GM12878 (cell line): ENCODE measurements at regions not wholly inside any gene's neighbourhood (a gene's known extent, or its start where the extent isn't known, plus 50 kb on each side); places are given as distances from the start of the nearest gene placed in this dataset.

Experiments used
- CTCF ChIP-seq, 3 experiments: IDR thresholded peaks in 2 of 3; conservative IDR thresholded peaks in 1 of 3; 2 replicates each; pipeline ENCODE4 v1.5.1; 2011; ENCODE audit warnings: low read depth in 3 of 3, low read length in 3 of 3, mild to moderate bottlenecking in 3 of 3, control low read depth in 2 of 3, moderate library complexity in 2 of 3, inconsistent platforms in 1 of 3, mixed read lengths in 1 of 3; ENCODE audit not compliant: control insufficient read depth in 2 of 3, insufficient read depth in 1 of 3; ENCODE audit errors: extremely low read depth in 1 of 3
- HDAC6 ChIP-seq: fragments of 200-600 bp; sonication (generic); IDR thresholded peaks from one replicate; pipeline ENCODE4 v1.8.0; 2017; ENCODE audit warnings: antibody characterized with exemption; ENCODE audit not compliant: unreplicated experiment
- POU2F2 ChIP-seq: IDR thresholded peaks from 3 replicates; pipeline ENCODE4 v1.6.1; 2011; ENCODE audit warnings: low read depth, mild to moderate bottlenecking, low read length, borderline replicate concordance
- RUNX3 ChIP-seq: IDR thresholded peaks from 2 replicates; pipeline ENCODE4 v1.6.1; 2012; ENCODE audit warnings: low read length, inconsistent platforms
- USF2 ChIP-seq: IDR thresholded peaks from 2 replicates; pipeline ENCODE4 v1.6.1; 2011; ENCODE audit warnings: low read depth, low read length, improper control_type of control experiment, borderline replicate concordance
- YY1 ChIP-seq: IDR thresholded peaks from 2 replicates; pipeline ENCODE4 v1.6.1; 2011; ENCODE audit warnings: low read depth, mild to moderate bottlenecking, low read length
- TF ChIP-seq, protein P1 (sequence below): fragments of 450-650 bp; IDR thresholded peaks from 2 replicates; pipeline ENCODE4 v1.6.1; 2017; ENCODE audit warnings: mild to moderate bottlenecking, low read depth, inconsistent platforms; ENCODE audit not compliant: poor library complexity, severe bottlenecking

DNA sequence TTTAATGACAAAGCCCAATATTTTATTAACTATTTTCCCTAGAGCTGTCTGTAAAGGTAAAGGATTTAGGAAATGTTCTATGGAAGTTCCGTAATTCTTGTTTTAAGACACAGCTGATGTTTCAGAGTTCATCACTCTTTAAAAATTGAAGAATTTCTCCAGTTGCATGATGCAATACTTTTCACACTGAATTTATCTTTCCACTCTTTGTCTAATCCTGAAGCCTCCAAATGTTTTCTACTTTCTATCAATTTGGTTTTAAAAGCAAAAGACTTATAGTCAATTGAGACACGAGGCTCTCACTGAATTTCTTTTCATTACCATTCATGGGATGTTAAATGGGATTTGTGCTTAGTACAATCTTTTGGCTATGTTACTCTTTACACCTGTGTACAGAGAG lies 223.2 kb downstream of the TDRD15 start:
- no peak for TF ChIP-seq CTCF (IDR thresholded peaks at IDR 0.05 in 2 of 3, conservative IDR thresholded peaks at IDR 0.05 in 1 of 3; ENCODE audit: control insufficient read depth in 2 of 3, extremely low read depth in 1 of 3, insufficient read depth in 1 of 3, low read depth in 3 of 3, low read length in 3 of 3)
- TF ChIP-seq, protein P1, sequence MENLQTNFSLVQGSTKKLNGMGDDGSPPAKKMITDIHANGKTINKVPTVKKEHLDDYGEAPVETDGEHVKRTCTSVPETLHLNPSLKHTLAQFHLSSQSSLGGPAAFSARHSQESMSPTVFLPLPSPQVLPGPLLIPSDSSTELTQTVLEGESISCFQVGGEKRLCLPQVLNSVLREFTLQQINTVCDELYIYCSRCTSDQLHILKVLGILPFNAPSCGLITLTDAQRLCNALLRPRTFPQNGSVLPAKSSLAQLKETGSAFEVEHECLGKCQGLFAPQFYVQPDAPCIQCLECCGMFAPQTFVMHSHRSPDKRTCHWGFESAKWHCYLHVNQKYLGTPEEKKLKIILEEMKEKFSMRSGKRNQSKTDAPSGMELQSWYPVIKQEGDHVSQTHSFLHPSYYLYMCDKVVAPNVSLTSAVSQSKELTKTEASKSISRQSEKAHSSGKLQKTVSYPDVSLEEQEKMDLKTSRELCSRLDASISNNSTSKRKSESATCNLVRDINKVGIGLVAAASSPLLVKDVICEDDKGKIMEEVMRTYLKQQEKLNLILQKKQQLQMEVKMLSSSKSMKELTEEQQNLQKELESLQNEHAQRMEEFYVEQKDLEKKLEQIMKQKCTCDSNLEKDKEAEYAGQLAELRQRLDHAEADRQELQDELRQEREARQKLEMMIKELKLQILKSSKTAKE = no peak
- TF ChIP-seq YY1 = no peak
- no peak for TF ChIP-seq USF2
- no peak for TF ChIP-seq RUNX3
- no peak for TF ChIP-seq HDAC6
- no peak for TF ChIP-seq POU2F2
